Peyer's patch (tissue), 4 donors: ENCODE measurements at regions not wholly inside any gene's neighbourhood (a gene's known extent, or its start where the extent isn't known, plus 50 kb on each side); places are given as distances from the start of the nearest gene placed in this dataset.
"Not testable (repeated sequence)": the region's sequence is repeated elsewhere in the genome, so short reads cannot be mapped to it uniquely, and the experiment has no call there.

ENCODE experiments used
- DNase-seq, 3 donors: peaks; one replicate each; pipeline ENCODE4 v3.0.0-alpha.2; 2017 to 2019
- H3K27ac ChIP-seq, 4 donors: fragments of 200-600 bp; sonication (generic); one replicate each; pipeline ENCODE4 v1.5.1; 2016 to 2019
- H3K27me3 ChIP-seq, 2 donors: fragments of 200-600 bp; sonication (generic); one replicate each; pipeline ENCODE4 v1.5.1; 2019
- H3K36me3 ChIP-seq, 3 donors: fragments of 200-600 bp; sonication (generic); one replicate each; pipeline ENCODE4 v1.5.1; 2016 to 2019
- H3K4me1 ChIP-seq, 4 donors: fragments of 200-600 bp; sonication (generic); one replicate each; pipeline ENCODE4 v1.5.1; 2016 to 2019
- H3K4me3 ChIP-seq, 4 donors: fragments of 200-600 bp; sonication (generic); 1 replicate in 3 of 4; 2 replicates in 1 of 4; pipeline ENCODE4 v1.5.1; 2016 to 2019; ENCODE audit warnings: mild to moderate bottlenecking in 1 of 4
- H3K9me3 ChIP-seq, 4 donors: fragments of 200-600 bp; sonication (generic); one replicate each; pipeline ENCODE4 v1.5.1; 2016 to 2019; ENCODE audit warnings: mild to moderate bottlenecking in 1 of 4
- POLR2A ChIP-seq, 2 donors: fragments of 450-650 bp; IDR thresholded peaks; one replicate each; pipeline ENCODE4 v1.5.1; 2017; ENCODE audit warnings: antibody characterized with exemption in 2 of 2, mild to moderate bottlenecking in 2 of 2, moderate library complexity in 2 of 2
- TF ChIP-seq, protein P1 (sequence below), 6 experiments: fragments of 450-650 bp in 4 of 6; fragments of 200-600 bp in 2 of 6; sonication (generic) in 1 of 6; IDR thresholded peaks; one replicate each; pipeline ENCODE4 v1.5.1; 2017 to 2019; ENCODE audit warnings: antibody characterized with exemption in 6 of 6, mild to moderate bottlenecking in 3 of 6, moderate library complexity in 1 of 6

DNA sequence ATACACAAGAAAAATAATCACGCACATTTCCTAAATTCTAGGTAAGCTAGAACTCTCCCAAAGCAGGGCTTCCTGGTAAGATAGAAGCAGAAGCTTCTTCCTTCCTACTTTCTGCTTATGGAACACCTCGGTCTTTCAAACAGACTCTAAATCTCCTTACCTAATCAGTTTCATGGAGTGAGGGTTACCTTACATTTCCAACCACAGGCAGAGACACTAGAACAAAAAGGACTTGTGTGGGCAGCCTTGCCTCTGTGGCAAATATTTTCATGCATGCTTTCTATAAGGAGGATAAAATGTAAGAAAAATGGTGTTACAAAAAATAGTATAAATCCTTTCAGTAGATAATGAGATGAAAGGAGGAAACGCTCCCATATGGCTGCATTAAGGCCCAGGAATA lies 386.3 kb upstream of the SMIM30 start:
- no peaks in the 10 kb centered on the region for H3K27me3 ChIP-seq
- H3K36me3 ChIP-seq = no peaks in the 10 kb centered on the region
- H3K4me1 ChIP-seq = no peaks in the 10 kb centered on the region
- TF ChIP-seq, protein P1, sequence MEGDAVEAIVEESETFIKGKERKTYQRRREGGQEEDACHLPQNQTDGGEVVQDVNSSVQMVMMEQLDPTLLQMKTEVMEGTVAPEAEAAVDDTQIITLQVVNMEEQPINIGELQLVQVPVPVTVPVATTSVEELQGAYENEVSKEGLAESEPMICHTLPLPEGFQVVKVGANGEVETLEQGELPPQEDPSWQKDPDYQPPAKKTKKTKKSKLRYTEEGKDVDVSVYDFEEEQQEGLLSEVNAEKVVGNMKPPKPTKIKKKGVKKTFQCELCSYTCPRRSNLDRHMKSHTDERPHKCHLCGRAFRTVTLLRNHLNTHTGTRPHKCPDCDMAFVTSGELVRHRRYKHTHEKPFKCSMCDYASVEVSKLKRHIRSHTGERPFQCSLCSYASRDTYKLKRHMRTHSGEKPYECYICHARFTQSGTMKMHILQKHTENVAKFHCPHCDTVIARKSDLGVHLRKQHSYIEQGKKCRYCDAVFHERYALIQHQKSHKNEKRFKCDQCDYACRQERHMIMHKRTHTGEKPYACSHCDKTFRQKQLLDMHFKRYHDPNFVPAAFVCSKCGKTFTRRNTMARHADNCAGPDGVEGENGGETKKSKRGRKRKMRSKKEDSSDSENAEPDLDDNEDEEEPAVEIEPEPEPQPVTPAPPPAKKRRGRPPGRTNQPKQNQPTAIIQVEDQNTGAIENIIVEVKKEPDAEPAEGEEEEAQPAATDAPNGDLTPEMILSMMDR (IDR thresholded peaks at IDR 0.05) = no peak
- TF ChIP-seq POLR2A (IDR thresholded peaks at IDR 0.05) = no peak
- DNase-seq = no peak
- H3K27ac ChIP-seq = no peak overlapping the region
- H3K4me3 ChIP-seq = no peak overlapping the region
- H3K9me3 ChIP-seq = no peaks in the 10 kb centered on the region

DNA sequence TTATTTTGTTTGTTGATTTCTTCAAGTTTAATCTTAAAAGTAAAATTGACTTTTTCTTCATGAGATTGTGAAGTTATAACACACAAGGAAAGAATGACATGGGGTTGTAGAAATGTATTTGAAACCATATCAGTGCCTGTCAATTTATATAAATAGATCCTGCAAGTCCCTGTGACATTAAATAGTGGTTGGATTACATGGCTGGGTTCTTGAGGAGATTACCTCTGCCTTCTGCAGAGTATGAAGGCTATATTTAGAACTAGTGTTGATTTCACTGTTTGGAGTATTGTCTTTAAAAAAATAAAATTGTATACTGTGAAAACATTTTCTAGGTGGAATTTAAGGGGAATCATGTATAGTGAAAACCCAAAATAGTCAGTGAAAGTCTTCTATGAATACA lies 385.8 kb upstream of the SMIM30 start:
- Histone ChIP-seq H3K4me1 (no peaks in the 10 kb centered on the region), H3K27me3 (no peaks in the 10 kb centered on the region), H3K27ac (no peak overlapping the region), H3K9me3 (no peaks in the 10 kb centered on the region), H3K4me3 (no peak overlapping the region), H3K36me3 (no peaks in the 10 kb centered on the region)
- DNase-seq = no peak
- TF ChIP-seq POLR2A (IDR thresholded peaks at IDR 0.05) = no peak
- TF ChIP-seq, protein P1 (IDR thresholded peaks at IDR 0.05) = no peak

DNA sequence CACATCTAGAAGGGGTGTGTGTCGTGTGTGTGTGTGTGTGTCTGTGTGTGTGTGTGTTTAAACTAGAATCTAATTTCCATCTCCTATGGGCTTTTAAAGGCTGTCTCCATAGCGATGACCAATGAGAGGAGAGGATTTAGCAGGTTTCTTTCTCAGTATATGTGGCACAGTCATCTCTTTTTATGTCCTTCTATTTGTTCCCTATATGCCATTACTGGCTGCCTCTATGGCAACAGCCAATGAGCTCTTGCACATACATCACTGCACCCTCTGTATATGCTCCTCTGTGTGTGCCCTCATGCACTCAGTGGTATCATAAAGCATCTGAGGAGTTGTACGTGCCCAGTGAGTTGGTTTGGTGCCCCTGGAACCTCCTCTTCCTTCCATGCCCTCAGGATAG lies 378.2 kb upstream of the SMIM30 start:
- H3K9me3 ChIP-seq, H3K27me3 ChIP-seq, DNase-seq, H3K4me3 ChIP-seq, H3K4me1 ChIP-seq, H3K36me3 ChIP-seq, H3K27ac ChIP-seq: not testable (repeated sequence)

DNA sequence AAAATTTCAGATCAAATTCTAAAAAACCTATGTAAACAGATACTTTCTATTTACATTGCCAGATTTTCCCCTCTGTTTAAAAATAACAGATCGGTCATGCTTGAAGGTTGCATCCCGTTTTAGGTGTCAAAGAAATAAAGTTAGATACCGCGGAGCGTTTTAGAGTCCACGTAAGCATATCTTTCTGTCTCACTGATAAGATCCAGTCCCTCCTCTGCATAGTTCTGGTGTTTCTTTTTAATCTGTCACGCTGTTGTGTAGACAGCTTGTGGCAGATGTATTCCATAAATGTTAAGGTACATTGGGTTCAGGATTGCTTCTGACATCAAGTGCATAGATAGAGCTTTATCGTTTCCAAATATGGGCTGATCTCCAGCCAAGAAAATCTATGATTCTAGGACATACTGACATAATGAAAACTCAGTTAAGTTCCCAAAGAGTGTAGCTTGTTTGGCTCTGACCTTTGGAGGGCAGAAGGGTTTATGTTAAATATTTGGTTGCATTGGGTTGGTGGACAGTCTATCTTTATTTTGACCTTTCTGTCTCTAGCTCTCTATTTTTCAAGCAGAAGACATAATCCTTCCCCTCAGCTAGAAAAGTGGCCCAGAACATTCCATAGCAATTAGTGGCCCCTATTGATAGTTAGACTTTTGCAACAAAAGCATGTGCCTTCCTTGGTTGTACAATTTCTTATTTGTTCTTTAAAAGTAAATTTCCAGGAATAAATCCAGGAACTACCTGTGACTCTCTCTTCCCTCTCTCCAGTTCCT lies 376.6 kb upstream of the SMIM30 start:
- H3K36me3 ChIP-seq, H3K4me3 ChIP-seq, H3K27me3 ChIP-seq, DNase-seq, H3K27ac ChIP-seq, H3K4me1 ChIP-seq, H3K9me3 ChIP-seq: not testable (repeated sequence)

DNA sequence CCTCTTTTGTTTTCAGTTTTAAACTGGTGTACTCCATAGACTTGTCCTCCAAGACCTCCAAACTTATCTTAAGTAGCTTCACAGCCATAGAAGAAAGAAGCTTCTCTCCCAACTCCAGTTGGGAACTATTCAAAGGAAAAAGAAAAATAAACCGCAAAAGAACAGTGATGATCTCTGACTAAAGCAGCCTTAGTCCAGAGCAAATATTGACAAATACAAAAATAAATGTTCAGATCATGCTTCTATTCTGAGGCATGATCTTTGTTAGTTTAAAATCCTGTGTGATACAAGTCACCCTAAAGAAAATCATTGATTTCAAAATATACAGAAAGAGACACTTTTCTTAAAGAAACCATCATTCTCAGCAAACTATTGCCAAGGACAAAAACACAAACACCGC lies 373.0 kb upstream of the SMIM30 start:
- Histone ChIP-seq H3K4me1 (no peaks in the 10 kb centered on the region), H3K27ac (no peak overlapping the region), H3K9me3 (no peaks in the 10 kb centered on the region), H3K36me3 (no peaks in the 10 kb centered on the region), H3K4me3 (no peak overlapping the region), H3K27me3 (no peaks in the 10 kb centered on the region)
- TF ChIP-seq, protein P1 (IDR thresholded peaks at IDR 0.05) = no peak
- no peak for TF ChIP-seq POLR2A (IDR thresholded peaks at IDR 0.05)
- DNase-seq = no peak

DNA sequence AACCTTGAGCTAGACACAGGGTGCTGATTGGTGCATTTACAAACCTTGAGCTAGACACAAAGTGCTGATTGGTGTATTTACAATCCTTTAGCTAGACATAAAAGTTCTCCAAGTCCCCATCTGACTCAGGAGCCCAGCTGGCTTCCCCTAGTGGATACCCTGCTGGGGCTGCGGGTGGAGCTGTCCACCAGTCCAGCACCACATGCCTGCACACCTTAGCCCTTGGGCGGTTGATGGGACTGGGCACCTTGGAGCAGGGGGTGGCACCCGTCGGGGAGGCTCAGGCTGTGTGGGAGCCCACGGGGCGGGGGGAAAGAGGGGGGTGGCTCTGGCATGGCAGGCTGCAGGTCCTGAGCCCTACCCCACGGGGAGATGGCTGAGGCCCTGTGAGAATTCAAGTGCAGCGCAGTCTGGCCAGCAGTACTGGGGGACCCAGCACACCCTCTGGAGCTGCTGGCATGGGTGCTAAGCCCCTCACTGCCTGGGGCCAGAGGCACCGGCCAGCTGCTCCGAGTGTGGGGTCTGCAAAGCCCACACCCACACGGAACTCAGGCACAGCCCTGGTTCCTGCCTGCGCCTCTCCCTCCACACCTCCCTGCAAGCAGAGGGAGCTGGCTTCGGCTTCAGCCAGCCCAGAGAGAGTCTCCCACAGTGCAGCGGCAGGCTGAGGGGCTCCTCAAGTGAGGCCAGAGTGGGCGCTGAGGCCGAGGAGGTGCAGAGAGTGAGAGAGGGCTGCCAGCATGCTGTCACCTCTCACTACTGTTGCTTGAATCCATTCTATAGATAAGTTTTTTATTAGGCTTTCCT lies 369.8 kb upstream of the SMIM30 start:
- H3K27ac ChIP-seq = no peak overlapping the region
- no peaks in the 10 kb centered on the region for H3K36me3 ChIP-seq
- TF ChIP-seq POLR2A (IDR thresholded peaks at IDR 0.05) = no peak
- TF ChIP-seq, protein P1 (IDR thresholded peaks at IDR 0.05) = no peak
- no peaks in the 10 kb centered on the region for H3K4me1 ChIP-seq
- no peaks in the 10 kb centered on the region for H3K27me3 ChIP-seq
- no peak overlapping the region for H3K4me3 ChIP-seq
- peak in 1 of 3 donors; percentile 36 for DNase-seq
- H3K9me3 ChIP-seq = no peaks in the 10 kb centered on the region
